SK-N-MC (cell line): ENCODE measurements at regions not wholly inside any gene's neighbourhood (a gene's known extent, or its start where the extent isn't known, plus 50 kb on each side); places are given as distances from the start of the nearest gene placed in this dataset.

Source experiments
- DNase-seq: peaks from one replicate; pipeline ENCODE4 v3.0.0-alpha.2; 2011; ENCODE audit warnings: low read depth, low spot score
- H3K27ac ChIP-seq: fragments of 200-600 bp; sonication (generic); 2 replicates; pipeline ENCODE4 v1.5.1; 2016; ENCODE audit warnings: mixed run types
- H3K36me3 ChIP-seq: fragments of 200-600 bp; sonication (generic); 2 replicates; pipeline ENCODE4 v1.6.1; 2017; ENCODE audit warnings: antibody characterized with exemption, low read length, mixed read lengths; ENCODE audit not compliant: insufficient read depth
- H3K4me3 ChIP-seq: fragments of 200-600 bp; sonication (generic); 2 replicates; pipeline ENCODE4 v1.5.1; 2016
- H3K9ac ChIP-seq: fragments of 200-600 bp; sonication (generic); 2 replicates; pipeline ENCODE4 v1.8.0; 2017; ENCODE audit warnings: mixed run types, mixed read lengths; ENCODE audit not compliant: insufficient read length
- H3K9me3 ChIP-seq: fragments of 200-600 bp; sonication (generic); 2 replicates; pipeline ENCODE4 v1.6.1; 2017; ENCODE audit warnings: low read depth, mild to moderate bottlenecking, antibody characterized with exemption, low read length, moderate library complexity, mixed read lengths
- EZH2 ChIP-seq: fragments of 200-600 bp; sonication (generic); IDR thresholded peaks from one replicate; pipeline ENCODE4 v1.6.1; 2017; ENCODE audit warnings: antibody characterized with exemption
- FOXP2 ChIP-seq: optimal IDR thresholded peaks from 2 replicates; pipeline ENCODE3; 2011; ENCODE audit warnings: mild to moderate bottlenecking, moderate library complexity; ENCODE audit not compliant: insufficient read depth; ENCODE audit errors: extremely low read length, control extremely low read depth
- POLR2AphosphoS5 ChIP-seq: IDR thresholded peaks from 2 replicates; pipeline ENCODE4 v1.6.1; 2012; ENCODE audit warnings: mild to moderate bottlenecking, low read depth, low read length, borderline replicate concordance

GRCh38 chr5:60209146-60209840, 315.8 kb upstream of the PDE4D start:
- no peak for TF ChIP-seq EZH2
- no peak overlapping the region for H3K9ac ChIP-seq

GRCh38 chr5:60208716-60209115, 315.2 kb upstream of the PDE4D start:
- no peaks in the 10 kb centered on the region for H3K36me3 ChIP-seq
- TF ChIP-seq EZH2 (no peak), FOXP2 (no peak), POLR2AphosphoS5 (no peak)

More at GRCh38 chr5:60209146-60209840, 315.8 kb upstream of the PDE4D start:
- DNase-seq = no peak
- H3K4me3 ChIP-seq = no peak overlapping the region
- H3K36me3 ChIP-seq = no peaks in the 10 kb centered on the region
- H3K9me3 ChIP-seq = no peaks in the 10 kb centered on the region; the same call in 1 of the 2 replicates
- no peak overlapping the region for H3K27ac ChIP-seq

DNA sequence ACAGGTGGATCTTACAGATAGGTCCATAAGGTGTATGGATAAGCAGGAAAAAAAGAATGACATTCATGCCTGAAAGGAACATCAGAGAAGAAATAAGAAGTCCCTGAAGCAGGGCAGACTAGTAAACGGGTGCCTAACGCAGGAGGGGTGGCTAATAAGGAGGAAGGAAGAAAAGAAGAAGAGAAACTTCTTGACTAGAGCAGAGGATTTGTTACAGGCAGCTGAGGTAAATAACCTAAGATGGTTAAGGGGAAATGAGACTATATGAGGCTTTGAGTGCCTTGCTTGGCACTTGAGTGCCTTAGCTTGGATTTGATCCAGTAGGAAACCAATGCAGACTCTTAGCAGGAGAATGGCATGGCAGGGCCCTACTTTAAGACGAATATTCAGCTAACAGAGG, 313.5 kb upstream of the PDE4D start:
- Histone ChIP-seq H3K36me3 (no peaks in the 10 kb centered on the region), H3K27ac (no peak overlapping the region), H3K9me3 (no peaks in the 10 kb centered on the region; the same call in 1 of the 2 replicates), H3K9ac (no peak overlapping the region), H3K4me3 (no peak overlapping the region)
- no peak for DNase-seq
- TF ChIP-seq FOXP2 (no peak), POLR2AphosphoS5 (no peak), EZH2 (no peak)

More at GRCh38 chr5:60208716-60209115, 315.2 kb upstream of the PDE4D start:
- no peak overlapping the region for H3K27ac ChIP-seq
- no peak overlapping the region for H3K9ac ChIP-seq
- H3K4me3 ChIP-seq = no peak overlapping the region
- no peak for DNase-seq
- H3K9me3 ChIP-seq = no peaks in the 10 kb centered on the region; the same call in 1 of the 2 replicates

GRCh38 chr5:60206234-60206633, 312.7 kb upstream of the PDE4D start:
- no peak overlapping the region for H3K9ac ChIP-seq
- TF ChIP-seq EZH2 (no peak), POLR2AphosphoS5 (no peak), FOXP2 (no peak)
- H3K27ac ChIP-seq = no peak overlapping the region
- H3K9me3 ChIP-seq = no peaks in the 10 kb centered on the region; the same call in 1 of the 2 replicates
- no peaks in the 10 kb centered on the region for H3K36me3 ChIP-seq
- no peak for DNase-seq
- no peak overlapping the region for H3K4me3 ChIP-seq

DNA sequence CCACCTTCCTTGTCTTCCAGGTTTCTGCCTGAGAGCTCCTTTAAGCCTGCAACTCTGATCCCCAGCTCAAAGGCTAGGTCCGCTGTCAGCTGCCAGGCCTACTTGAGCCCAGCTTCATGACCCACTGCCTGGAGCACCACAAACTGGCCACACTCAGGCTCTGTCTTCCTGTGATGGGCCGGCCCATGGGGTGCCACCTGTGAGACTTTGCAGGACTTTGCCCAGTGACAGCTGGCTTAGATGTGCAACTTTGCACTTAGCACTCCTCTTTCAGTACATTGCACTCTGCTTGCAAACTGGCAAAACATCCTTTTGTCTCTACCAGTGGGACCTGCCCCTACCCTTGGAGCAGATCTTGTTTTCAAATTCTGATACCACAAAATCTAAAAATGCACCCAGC, 311.5 kb upstream of the PDE4D start:
- TF ChIP-seq FOXP2 (no peak), EZH2 (no peak), POLR2AphosphoS5 (no peak)
- Histone ChIP-seq H3K9me3 (no peaks in the 10 kb centered on the region; the same call in 1 of the 2 replicates), H3K27ac (no peak overlapping the region), H3K36me3 (no peaks in the 10 kb centered on the region), H3K9ac (no peak overlapping the region), H3K4me3 (no peak overlapping the region)
- no peak for DNase-seq

DNA sequence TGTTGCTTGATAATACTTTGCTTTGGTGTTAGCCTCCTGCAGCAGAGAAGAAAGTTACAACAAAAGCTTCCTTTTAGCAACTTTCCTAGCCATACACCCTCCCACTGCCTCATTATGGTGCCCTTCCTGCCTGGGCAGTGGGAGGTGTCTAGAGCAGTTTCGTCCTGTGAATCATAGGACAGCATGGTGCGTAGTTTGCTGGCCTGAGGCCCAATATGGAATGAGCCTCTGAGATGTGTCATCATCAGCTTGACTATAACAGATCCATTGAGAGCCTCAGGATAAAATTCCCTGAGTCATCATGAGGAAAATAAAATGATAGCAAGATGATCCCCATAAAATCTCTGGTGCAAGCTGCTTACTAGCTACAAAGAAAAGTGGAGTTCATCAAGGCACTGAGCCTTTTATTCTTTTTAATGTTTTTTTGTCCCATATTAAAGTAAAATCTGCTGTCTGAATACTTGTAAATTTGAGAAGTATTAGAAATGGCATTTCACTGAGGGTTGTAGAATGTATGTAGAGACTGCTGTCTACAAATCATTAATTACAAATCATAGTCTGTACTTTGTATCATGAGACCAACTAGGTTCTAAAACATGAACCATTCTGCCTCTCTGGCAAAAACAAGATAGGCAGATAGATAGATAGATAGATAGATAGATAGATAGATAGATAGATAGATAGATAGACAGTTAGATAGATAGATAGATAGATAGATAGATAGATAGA, 303.0 kb upstream of the PDE4D start:
- Histone ChIP-seq H3K9ac (no peak overlapping the region), H3K4me3 (peak overlapping the region; percentile 47), H3K36me3 (no peaks in the 10 kb centered on the region), H3K9me3 (no peaks in the 10 kb centered on the region), H3K27ac (peak overlapping the region; percentile 83)
- DNase-seq = peak; percentile 71
- TF ChIP-seq POLR2AphosphoS5 = no peak
- TF ChIP-seq EZH2 = no peak
- peak; percentile 29 for TF ChIP-seq FOXP2

GRCh38 chr5:60195551-60195950, 302.0 kb upstream of the PDE4D start:
- H3K4me3 ChIP-seq = no peak overlapping the region
- no peaks in the 10 kb centered on the region for H3K9me3 ChIP-seq
- no peak overlapping the region for H3K27ac ChIP-seq
- H3K9ac ChIP-seq = no peak overlapping the region
- no peak for DNase-seq
- H3K36me3 ChIP-seq = no peaks in the 10 kb centered on the region
- TF ChIP-seq EZH2 = no peak

DNA sequence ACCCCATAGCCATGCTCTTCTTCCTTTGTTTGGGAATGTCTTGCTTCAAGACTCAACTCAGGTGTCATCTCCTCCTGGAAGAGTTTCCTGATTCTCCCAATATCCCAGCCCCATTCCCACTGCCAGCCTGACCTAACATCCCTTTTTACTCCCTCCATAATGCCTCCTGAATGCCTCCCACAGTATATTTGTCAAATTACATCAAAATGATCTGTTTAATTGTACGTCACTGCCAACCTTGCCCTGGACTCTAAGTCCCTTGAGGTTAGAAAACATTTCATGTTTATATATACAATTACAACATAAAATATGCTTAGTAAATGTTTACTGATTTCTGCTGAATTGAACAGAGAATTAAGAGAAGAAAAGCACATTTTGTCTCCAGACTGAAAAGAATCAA, 301.6 kb upstream of the PDE4D start:
- H3K36me3 ChIP-seq = no peaks in the 10 kb centered on the region
- H3K9ac ChIP-seq = no peak overlapping the region
- no peak for DNase-seq
- TF ChIP-seq POLR2AphosphoS5 = no peak
- TF ChIP-seq EZH2 = no peak
- TF ChIP-seq FOXP2 = no peak
- H3K4me3 ChIP-seq = no peak overlapping the region
- H3K9me3 ChIP-seq = no peaks in the 10 kb centered on the region
- no peak overlapping the region for H3K27ac ChIP-seq
